ENCODE measurements at regions not wholly inside any gene's neighbourhood (a gene's known extent, or its start where the extent isn't known, plus 50 kb on each side); places are given as distances from the start of the nearest gene placed in this dataset.

DNA sequence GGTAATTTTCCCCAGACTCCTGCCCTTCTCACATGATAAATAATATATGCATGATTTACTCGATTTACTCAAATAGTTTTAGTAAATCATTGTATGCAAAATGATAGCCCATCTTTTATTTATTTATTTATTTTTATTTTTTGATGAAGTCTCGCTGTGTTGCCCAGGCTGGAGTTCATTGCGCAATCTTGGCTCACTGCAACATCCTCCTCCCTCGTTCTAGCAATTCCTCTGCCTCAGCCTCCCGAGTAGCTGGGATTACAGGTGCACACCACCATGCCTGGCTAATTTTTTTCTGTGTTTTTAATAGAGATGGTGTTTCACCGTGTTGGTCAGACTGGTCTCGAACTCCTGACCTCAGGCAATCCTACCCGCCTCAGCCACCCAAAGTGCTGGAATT, 343.8 kb upstream of the PLSCR5 start:
- no peak overlapping the region for H3K4me2 ChIP-seq (ENCODE audit: low read depth, low read length, poor library complexity, severe bottlenecking)
- TF ChIP-seq EZH2phosphoT487 (IDR thresholded peaks at IDR 0.05; ENCODE audit: borderline replicate concordance) = no peak
- TF ChIP-seq, protein P1, sequence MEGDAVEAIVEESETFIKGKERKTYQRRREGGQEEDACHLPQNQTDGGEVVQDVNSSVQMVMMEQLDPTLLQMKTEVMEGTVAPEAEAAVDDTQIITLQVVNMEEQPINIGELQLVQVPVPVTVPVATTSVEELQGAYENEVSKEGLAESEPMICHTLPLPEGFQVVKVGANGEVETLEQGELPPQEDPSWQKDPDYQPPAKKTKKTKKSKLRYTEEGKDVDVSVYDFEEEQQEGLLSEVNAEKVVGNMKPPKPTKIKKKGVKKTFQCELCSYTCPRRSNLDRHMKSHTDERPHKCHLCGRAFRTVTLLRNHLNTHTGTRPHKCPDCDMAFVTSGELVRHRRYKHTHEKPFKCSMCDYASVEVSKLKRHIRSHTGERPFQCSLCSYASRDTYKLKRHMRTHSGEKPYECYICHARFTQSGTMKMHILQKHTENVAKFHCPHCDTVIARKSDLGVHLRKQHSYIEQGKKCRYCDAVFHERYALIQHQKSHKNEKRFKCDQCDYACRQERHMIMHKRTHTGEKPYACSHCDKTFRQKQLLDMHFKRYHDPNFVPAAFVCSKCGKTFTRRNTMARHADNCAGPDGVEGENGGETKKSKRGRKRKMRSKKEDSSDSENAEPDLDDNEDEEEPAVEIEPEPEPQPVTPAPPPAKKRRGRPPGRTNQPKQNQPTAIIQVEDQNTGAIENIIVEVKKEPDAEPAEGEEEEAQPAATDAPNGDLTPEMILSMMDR (conservative IDR thresholded peaks at IDR 0.05; ENCODE audit: low read length) = no peak
- H3K9ac ChIP-seq (ENCODE audit: low read depth, low read length, poor library complexity, severe bottlenecking) = no peak overlapping the region
- no peaks in the 10 kb centered on the region for H3K36me3 ChIP-seq (ENCODE audit: insufficient read depth, low read length)
- no peaks in the 10 kb centered on the region for H3K27me3 ChIP-seq (ENCODE audit: insufficient read depth, low read length, poor library complexity, severe bottlenecking)
- no peak overlapping the region for H2AFZ ChIP-seq (ENCODE audit: low read length)
- H3F3A ChIP-seq (ENCODE audit: low read depth) = no peaks in the 10 kb centered on the region
- H3K4me3 ChIP-seq (ENCODE audit: low read length, poor library complexity, severe bottlenecking) = no peak overlapping the region
- H3K4me1 ChIP-seq (ENCODE audit: insufficient read depth, low read length, poor library complexity, severe bottlenecking) = no peaks in the 10 kb centered on the region
- H4K20me1 ChIP-seq (ENCODE audit: insufficient read depth, low read length, poor library complexity, severe bottlenecking) = no peaks in the 10 kb centered on the region
- H3K79me2 ChIP-seq (ENCODE audit: insufficient read depth, low read length) = no peaks in the 10 kb centered on the region
- H3K9me2 ChIP-seq (replicated peaks; ENCODE audit: low read depth, low read length) = no peaks in the 10 kb centered on the region
- H3K9me3 ChIP-seq (ENCODE audit: insufficient read depth, low read depth, low read length) = no peaks in the 10 kb centered on the region

DNA sequence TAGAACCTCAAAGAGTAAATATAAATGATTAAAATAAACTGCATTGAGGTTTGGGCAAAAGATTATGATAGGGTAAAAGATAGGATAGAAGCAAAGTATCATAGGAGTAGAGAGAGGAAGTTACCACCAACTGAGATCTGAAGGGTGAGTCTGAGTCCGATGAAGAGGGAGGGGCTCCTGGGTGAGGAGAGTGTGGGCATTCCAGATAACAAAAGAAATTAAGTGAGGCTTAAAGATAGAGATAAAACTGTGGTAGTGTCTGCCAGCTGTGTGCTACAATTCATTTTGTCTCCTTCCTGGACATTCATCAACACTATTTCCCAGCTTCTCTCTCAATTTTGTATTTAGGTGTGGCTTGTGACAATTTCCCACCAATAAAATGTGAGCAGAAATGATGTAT, 343.0 kb upstream of the PLSCR5 start:
- no peak overlapping the region for H2AFZ ChIP-seq (ENCODE audit: low read length)
- no peaks in the 10 kb centered on the region for H3K9me3 ChIP-seq (ENCODE audit: insufficient read depth, low read depth, low read length)
- no peaks in the 10 kb centered on the region for H3K36me3 ChIP-seq (ENCODE audit: insufficient read depth, low read length)
- no peaks in the 10 kb centered on the region for H3F3A ChIP-seq (ENCODE audit: low read depth)
- H3K9ac ChIP-seq (ENCODE audit: low read depth, low read length, poor library complexity, severe bottlenecking) = no peak overlapping the region
- H3K4me1 ChIP-seq (ENCODE audit: insufficient read depth, low read length, poor library complexity, severe bottlenecking) = no peaks in the 10 kb centered on the region
- no peak overlapping the region for H3K4me2 ChIP-seq (ENCODE audit: low read depth, low read length, poor library complexity, severe bottlenecking)
- H4K20me1 ChIP-seq (ENCODE audit: insufficient read depth, low read length, poor library complexity, severe bottlenecking) = no peaks in the 10 kb centered on the region
- no peaks in the 10 kb centered on the region for H3K27me3 ChIP-seq (ENCODE audit: insufficient read depth, low read length, poor library complexity, severe bottlenecking)
- no peaks in the 10 kb centered on the region for H3K9me2 ChIP-seq (replicated peaks; ENCODE audit: low read depth, low read length)
- H3K4me3 ChIP-seq (ENCODE audit: low read length, poor library complexity, severe bottlenecking) = no peak overlapping the region
- no peaks in the 10 kb centered on the region for H3K79me2 ChIP-seq (ENCODE audit: insufficient read depth, low read length)
- TF ChIP-seq, protein P1 (conservative IDR thresholded peaks at IDR 0.05; ENCODE audit: low read length) = no peak
- no peak for TF ChIP-seq EZH2phosphoT487 (IDR thresholded peaks at IDR 0.05; ENCODE audit: borderline replicate concordance)

DNA sequence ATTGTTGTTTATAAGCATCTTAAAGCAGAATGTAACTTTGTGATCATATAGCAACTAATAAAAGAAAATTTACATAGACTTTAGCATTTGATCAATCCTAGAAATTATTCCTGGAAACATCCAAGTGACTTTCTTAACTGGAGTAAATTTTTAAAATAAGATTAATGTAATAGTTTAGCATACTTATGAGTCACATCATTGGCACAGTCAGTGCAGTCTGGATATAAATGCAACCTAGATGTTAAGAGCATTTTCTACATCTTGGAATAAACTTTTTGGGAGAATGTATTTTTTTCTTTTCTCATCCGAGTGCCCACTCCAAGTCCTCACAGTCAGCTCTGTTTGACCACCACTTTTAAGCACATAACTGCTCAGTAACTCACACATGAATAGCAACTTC, 324.6 kb upstream of the PLSCR5 start:
- Histone ChIP-seq H3K9me2 (replicated peaks; ENCODE audit: low read depth, low read length) (no peaks in the 10 kb centered on the region), H3F3A (ENCODE audit: low read depth) (no peaks in the 10 kb centered on the region), H4K20me1 (ENCODE audit: insufficient read depth, low read length, poor library complexity, severe bottlenecking) (no peaks in the 10 kb centered on the region), H3K36me3 (ENCODE audit: insufficient read depth, low read length) (no peaks in the 10 kb centered on the region), H3K4me3 (ENCODE audit: low read length, poor library complexity, severe bottlenecking) (no peak overlapping the region), H3K27me3 (ENCODE audit: insufficient read depth, low read length, poor library complexity, severe bottlenecking) (no peaks in the 10 kb centered on the region), H2AFZ (ENCODE audit: low read length) (no peak overlapping the region), H3K4me1 (ENCODE audit: insufficient read depth, low read length, poor library complexity, severe bottlenecking) (no peaks in the 10 kb centered on the region), H3K4me2 (ENCODE audit: low read depth, low read length, poor library complexity, severe bottlenecking) (no peak overlapping the region), H3K9me3 (ENCODE audit: insufficient read depth, low read depth, low read length) (no peaks in the 10 kb centered on the region), H3K9ac (ENCODE audit: low read depth, low read length, poor library complexity, severe bottlenecking) (no peak overlapping the region), H3K79me2 (ENCODE audit: insufficient read depth, low read length) (no peaks in the 10 kb centered on the region)
- no peak for TF ChIP-seq EZH2phosphoT487 (IDR thresholded peaks at IDR 0.05; ENCODE audit: borderline replicate concordance)
- TF ChIP-seq, protein P1 (conservative IDR thresholded peaks at IDR 0.05; ENCODE audit: low read length) = no peak
